ENCODE measurements at regions not wholly inside any gene's neighbourhood (a gene's known extent, or its start where the extent isn't known, plus 50 kb on each side); places are given as distances from the start of the nearest gene placed in this dataset.

GRCh38 chr18:68301441-68301840 is 413.5 kb downstream of the TMX3 start:
- Histone ChIP-seq H3K27ac (no peak overlapping the region), H3K27me3 (no peaks in the 10 kb centered on the region), H3F3A (ENCODE audit: low read depth) (no peaks in the 10 kb centered on the region), H2AFZ (replicated peaks) (peak overlapping the region; percentile 53), H3K9me3 (ENCODE audit: low read depth) (no peaks in the 10 kb centered on the region), H3K36me3 (no peaks in the 10 kb centered on the region), H3K4me2 (no peak overlapping the region), H3K9ac (no peak overlapping the region), H4K20me1 (ENCODE audit: low read depth) (no peaks in the 10 kb centered on the region), H3K79me2 (ENCODE audit: low read depth) (no peaks in the 10 kb centered on the region), H3K4me3 (no peak overlapping the region), H3K4me1 (no peaks in the 10 kb centered on the region)
- no peak overlapping the region for H3K4me3 Mint-ChIP-seq
- no peaks in the 10 kb centered on the region for H3K4me1 Mint-ChIP-seq
- DNase-seq (ENCODE audit: low spot score), result no peak
- H3K27ac Mint-ChIP-seq, result no peak overlapping the region
- no peaks in the 10 kb centered on the region for H3K27me3 Mint-ChIP-seq (ENCODE audit: insufficient read depth, low read depth)
- H3K36me3 Mint-ChIP-seq, result no peaks in the 10 kb centered on the region
- TF ChIP-seq EZH2 (IDR thresholded peaks at IDR 0.05) (no peak), EZH2phosphoT487 (IDR thresholded peaks at IDR 0.05) (no peak), CTCF (IDR thresholded peaks at IDR 0.05) (no peak)
- peaks cover 5% of the 10 kb centered on the region for H3K9me3 Mint-ChIP-seq

GRCh38 chr18:68299906-68300305 is 415.0 kb downstream of the TMX3 start:
- no peak overlapping the region for H3K4me3 ChIP-seq
- Mint-ChIP-seq H3K9me3 (no peaks in the 10 kb centered on the region), H3K27me3 (ENCODE audit: insufficient read depth, low read depth) (no peaks in the 10 kb centered on the region), H3K27ac (no peak overlapping the region), H3K36me3 (no peaks in the 10 kb centered on the region), H3K4me1 (no peaks in the 10 kb centered on the region), H3K4me3 (no peak overlapping the region)
- H3K9ac ChIP-seq, result no peak overlapping the region
- no peak for DNase-seq (ENCODE audit: low spot score)
- peak overlapping the region; percentile 13 for H2AFZ ChIP-seq (replicated peaks)
- no peak overlapping the region for H3K27ac ChIP-seq
- no peaks in the 10 kb centered on the region for H3K79me2 ChIP-seq (ENCODE audit: low read depth)
- no peaks in the 10 kb centered on the region for H4K20me1 ChIP-seq (ENCODE audit: low read depth)
- H3K27me3 ChIP-seq, result no peaks in the 10 kb centered on the region
- no peaks in the 10 kb centered on the region for H3K36me3 ChIP-seq
- no peaks in the 10 kb centered on the region for H3K4me1 ChIP-seq
- H3F3A ChIP-seq (ENCODE audit: low read depth), result no peaks in the 10 kb centered on the region
- no peak for TF ChIP-seq CTCF (IDR thresholded peaks at IDR 0.05)
- no peak for TF ChIP-seq EZH2 (IDR thresholded peaks at IDR 0.05)
- no peak for TF ChIP-seq EZH2phosphoT487 (IDR thresholded peaks at IDR 0.05)
- no peak overlapping the region for H3K4me2 ChIP-seq
- no peaks in the 10 kb centered on the region for H3K9me3 ChIP-seq (ENCODE audit: low read depth)

- H3K4me1 Mint-ChIP-seq, result no peaks in the 10 kb centered on the region
- TF ChIP-seq EZH2 (IDR thresholded peaks at IDR 0.05) (no peak), CTCF (IDR thresholded peaks at IDR 0.05) (no peak), EZH2phosphoT487 (IDR thresholded peaks at IDR 0.05) (no peak)
- no peaks in the 10 kb centered on the region for H3K36me3 Mint-ChIP-seq
- H3F3A ChIP-seq (ENCODE audit: low read depth), result no peaks in the 10 kb centered on the region
- no peak overlapping the region for H3K9ac ChIP-seq
- H3K4me3 Mint-ChIP-seq, result no peak overlapping the region
- H3K36me3 ChIP-seq, result no peaks in the 10 kb centered on the region
- no peaks in the 10 kb centered on the region for H3K4me1 ChIP-seq
- H3K27ac ChIP-seq, result no peak overlapping the region
- H3K4me3 ChIP-seq, result no peak overlapping the region
- H2AFZ ChIP-seq (replicated peaks), result peak overlapping the region; percentile 58
- H3K9me3 ChIP-seq (ENCODE audit: low read depth), result no peaks in the 10 kb centered on the region
- no peaks in the 10 kb centered on the region for H3K79me2 ChIP-seq (ENCODE audit: low read depth)
- H3K4me2 ChIP-seq, result no peak overlapping the region
- H3K27ac Mint-ChIP-seq, result no peak overlapping the region
- no peaks in the 10 kb centered on the region for H3K27me3 Mint-ChIP-seq (ENCODE audit: insufficient read depth, low read depth)
- DNase-seq (ENCODE audit: low spot score), result no peak
- H4K20me1 ChIP-seq (ENCODE audit: low read depth), result no peaks in the 10 kb centered on the region
- H3K27me3 ChIP-seq, result no peaks in the 10 kb centered on the region
- peaks cover 9% of the 10 kb centered on the region for H3K9me3 Mint-ChIP-seq
Measured at GRCh38 chr18:68298330-68298729, 416.6 kb downstream of the TMX3 start.
